ENCODE measurements at regions not wholly inside any gene's neighbourhood (a gene's known extent, or its start where the extent isn't known, plus 50 kb on each side); places are given as distances from the start of the nearest gene placed in this dataset.

DNA sequence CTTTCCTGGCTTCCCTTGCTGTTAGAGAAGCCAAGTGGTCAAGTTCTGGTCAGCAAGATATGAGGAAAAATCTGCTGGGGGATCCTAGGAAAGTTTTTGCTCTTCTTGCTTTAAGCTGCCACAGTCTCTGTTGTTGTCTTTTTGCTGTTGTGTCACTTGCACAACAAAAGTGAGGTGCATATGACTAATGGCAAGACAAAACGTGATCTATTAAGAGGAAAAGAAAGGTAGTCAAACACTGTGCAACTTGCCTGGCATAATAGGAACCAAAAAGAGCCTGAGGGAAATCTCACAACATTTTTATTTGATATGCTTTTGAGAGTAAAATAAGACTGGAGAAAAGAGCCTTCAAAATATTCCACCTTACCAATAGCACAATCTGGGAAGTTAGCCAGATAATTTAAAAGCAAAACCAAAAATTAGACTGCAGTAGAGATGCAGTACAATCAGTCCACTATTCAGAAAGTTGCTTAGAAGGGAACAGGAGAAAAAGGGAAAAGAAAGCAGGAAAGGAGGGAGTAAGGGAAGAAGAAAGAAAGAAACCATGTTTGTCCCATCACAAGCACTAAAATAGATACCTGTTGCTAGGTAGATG, 110.0 kb upstream of the SLC4A7 start:
- WGBS, 2 experiments (ENCODE audit: extremely low coverage in 1 of 2, insufficient coverage in 1 of 2, insufficient read length in 1 of 2, insufficient replicate concordance in 2 of 2, low coverage in 1 of 2, low lambda C conversion rate in 2 of 2, missing lambda C conversion rate in 1 of 2): 72% methylated on average over 1 of the region's 1 CpG; no CpG with 5 or more reads in 1 of the 2 experiments

More for the DNA sequence above, 110.0 kb upstream of the SLC4A7 start:
- CTCF ChIA-PET (ENCODE audit: partially characterized antibody): no interaction called here
- Histone ChIP-seq H3K4me3 (ENCODE audit: extremely low read depth in 1 of 4, insufficient read depth in 2 of 4, low read depth in 3 of 4, low read length in 4 of 4) (no peak overlapping the region), H4K8ac (ENCODE audit: extremely low read depth, insufficient read depth, low read length) (no peak overlapping the region), H2AFZ (ENCODE audit: low read length) (no peak overlapping the region), H2BK5ac (ENCODE audit: low read depth, low read length) (no peak overlapping the region), H3K79me2 (ENCODE audit: control insufficient read depth in 1 of 2, insufficient read depth in 2 of 2, low read length in 2 of 2) (no peaks in the 10 kb centered on the region), H4K20me1 (replicated peaks in 1 of 2; ENCODE audit: control insufficient read depth in 1 of 2, insufficient read depth in 2 of 2, low read length in 2 of 2) (no peaks in the 10 kb centered on the region), H3K23ac (ENCODE audit: insufficient read length) (no peak overlapping the region), H4K5ac (ENCODE audit: insufficient read length, low read depth, low read length) (no peak overlapping the region), H2BK20ac (ENCODE audit: low read length) (no peak overlapping the region), H2BK15ac (ENCODE audit: low read length) (no peak overlapping the region), H3K56ac (replicated peaks; ENCODE audit: insufficient read length, low read depth, low read length) (no peak overlapping the region), H3K27ac (ENCODE audit: low read depth, low read length) (no peak overlapping the region), H3K4me2 (ENCODE audit: insufficient read depth in 1 of 2, low read depth in 2 of 2, low read length in 2 of 2) (no peak overlapping the region), H4K91ac (replicated peaks; ENCODE audit: insufficient read length, low read length) (no peak overlapping the region), H3K79me1 (ENCODE audit: low read depth, low read length) (no peaks in the 10 kb centered on the region), H3K14ac (ENCODE audit: insufficient read length) (no peak overlapping the region), H2BK120ac (replicated peaks; ENCODE audit: low read depth, low read length) (no peak overlapping the region), H3K4me1 (replicated peaks in 1 of 4; ENCODE audit: control insufficient read depth in 3 of 4, insufficient read depth in 4 of 4, low read length in 3 of 4) (peaks cover 0 to 13% (median 8%) of the 10 kb centered on the region in 4 experiments; a peak in 6 of 7 replicates), H3K27me3 (replicated peaks in 1 of 4; ENCODE audit: control insufficient read depth in 3 of 4, extremely low read depth in 1 of 4, insufficient read depth in 3 of 4, low read length in 3 of 4) (no peaks in the 10 kb centered on the region; a peak in 1 of 7 replicates), H3K23me2 (ENCODE audit: low read depth, low read length) (no peaks in the 10 kb centered on the region), H3K18ac (ENCODE audit: extremely low read depth, low read length) (no peak overlapping the region), H3K9ac (replicated peaks in 1 of 4; ENCODE audit: extremely low read depth in 1 of 4, low read depth in 3 of 4, low read length in 3 of 4) (no peak overlapping the region), H3K4ac (replicated peaks; ENCODE audit: insufficient read length, low read depth, low read length) (no peak overlapping the region), H2BK12ac (ENCODE audit: low read depth, low read length) (no peak overlapping the region), H3K9me3 (ENCODE audit: insufficient read depth in 2 of 2, low read depth in 1 of 2, low read length in 1 of 2) (no peaks in the 10 kb centered on the region), H3K36me3 (ENCODE audit: control insufficient read depth in 2 of 4, insufficient read depth in 4 of 4, low read length in 3 of 4) (no peaks in the 10 kb centered on the region), H2AK5ac (ENCODE audit: low read depth, low read length) (no peak overlapping the region)
- POLR2A ChIA-PET (ENCODE audit: partially characterized antibody): no interaction called here
- DNase-seq (ENCODE audit: low read depth in 1 of 2, low spot score in 2 of 2) (no peak), FAIRE-seq (no peak)
- TF ChIP-seq KDM5A (IDR thresholded peaks at IDR 0.05; ENCODE audit: low read length) (no peak), RBBP5 (IDR thresholded peaks at IDR 0.05; ENCODE audit: borderline replicate concordance, low read depth, low read length) (no peak), KDM1A (IDR thresholded peaks at IDR 0.05; ENCODE audit: borderline replicate concordance, low read length) (no peak), POLR2A (IDR thresholded peaks at IDR 0.05; ENCODE audit: control extremely low read depth in 1 of 2, low read depth in 2 of 2, low read length in 2 of 2) (no peak), ATF2 (IDR thresholded peaks at IDR 0.05; ENCODE audit: low read length) (no peak), E2F6 (IDR thresholded peaks at IDR 0.05) (no peak)

Data from H1 (cell line).